ENCODE measurements at regions not wholly inside any gene's neighbourhood (a gene's known extent, or its start where the extent isn't known, plus 50 kb on each side); places are given as distances from the start of the nearest gene placed in this dataset.

DNA sequence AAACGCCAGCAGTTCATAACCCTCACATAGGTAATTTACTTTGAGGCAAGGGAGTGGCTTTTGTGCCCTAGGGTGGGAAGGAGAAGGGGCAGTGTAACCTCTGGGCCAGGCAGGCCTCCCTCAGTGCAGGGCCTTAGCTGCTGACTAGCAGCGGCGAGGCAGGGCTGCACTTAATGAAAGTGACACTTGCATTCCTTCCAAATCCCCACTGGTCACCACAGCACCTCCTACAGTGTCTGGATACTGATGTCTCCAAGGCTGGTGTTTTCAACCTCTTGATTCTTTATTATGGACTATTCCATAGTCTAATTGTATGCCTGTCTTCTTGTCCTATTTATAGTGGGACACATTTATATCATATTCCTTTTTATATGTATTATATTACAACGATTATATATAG, 152.7 kb downstream of the LY86 start (continued):
- TF ChIP-seq, protein P1, sequence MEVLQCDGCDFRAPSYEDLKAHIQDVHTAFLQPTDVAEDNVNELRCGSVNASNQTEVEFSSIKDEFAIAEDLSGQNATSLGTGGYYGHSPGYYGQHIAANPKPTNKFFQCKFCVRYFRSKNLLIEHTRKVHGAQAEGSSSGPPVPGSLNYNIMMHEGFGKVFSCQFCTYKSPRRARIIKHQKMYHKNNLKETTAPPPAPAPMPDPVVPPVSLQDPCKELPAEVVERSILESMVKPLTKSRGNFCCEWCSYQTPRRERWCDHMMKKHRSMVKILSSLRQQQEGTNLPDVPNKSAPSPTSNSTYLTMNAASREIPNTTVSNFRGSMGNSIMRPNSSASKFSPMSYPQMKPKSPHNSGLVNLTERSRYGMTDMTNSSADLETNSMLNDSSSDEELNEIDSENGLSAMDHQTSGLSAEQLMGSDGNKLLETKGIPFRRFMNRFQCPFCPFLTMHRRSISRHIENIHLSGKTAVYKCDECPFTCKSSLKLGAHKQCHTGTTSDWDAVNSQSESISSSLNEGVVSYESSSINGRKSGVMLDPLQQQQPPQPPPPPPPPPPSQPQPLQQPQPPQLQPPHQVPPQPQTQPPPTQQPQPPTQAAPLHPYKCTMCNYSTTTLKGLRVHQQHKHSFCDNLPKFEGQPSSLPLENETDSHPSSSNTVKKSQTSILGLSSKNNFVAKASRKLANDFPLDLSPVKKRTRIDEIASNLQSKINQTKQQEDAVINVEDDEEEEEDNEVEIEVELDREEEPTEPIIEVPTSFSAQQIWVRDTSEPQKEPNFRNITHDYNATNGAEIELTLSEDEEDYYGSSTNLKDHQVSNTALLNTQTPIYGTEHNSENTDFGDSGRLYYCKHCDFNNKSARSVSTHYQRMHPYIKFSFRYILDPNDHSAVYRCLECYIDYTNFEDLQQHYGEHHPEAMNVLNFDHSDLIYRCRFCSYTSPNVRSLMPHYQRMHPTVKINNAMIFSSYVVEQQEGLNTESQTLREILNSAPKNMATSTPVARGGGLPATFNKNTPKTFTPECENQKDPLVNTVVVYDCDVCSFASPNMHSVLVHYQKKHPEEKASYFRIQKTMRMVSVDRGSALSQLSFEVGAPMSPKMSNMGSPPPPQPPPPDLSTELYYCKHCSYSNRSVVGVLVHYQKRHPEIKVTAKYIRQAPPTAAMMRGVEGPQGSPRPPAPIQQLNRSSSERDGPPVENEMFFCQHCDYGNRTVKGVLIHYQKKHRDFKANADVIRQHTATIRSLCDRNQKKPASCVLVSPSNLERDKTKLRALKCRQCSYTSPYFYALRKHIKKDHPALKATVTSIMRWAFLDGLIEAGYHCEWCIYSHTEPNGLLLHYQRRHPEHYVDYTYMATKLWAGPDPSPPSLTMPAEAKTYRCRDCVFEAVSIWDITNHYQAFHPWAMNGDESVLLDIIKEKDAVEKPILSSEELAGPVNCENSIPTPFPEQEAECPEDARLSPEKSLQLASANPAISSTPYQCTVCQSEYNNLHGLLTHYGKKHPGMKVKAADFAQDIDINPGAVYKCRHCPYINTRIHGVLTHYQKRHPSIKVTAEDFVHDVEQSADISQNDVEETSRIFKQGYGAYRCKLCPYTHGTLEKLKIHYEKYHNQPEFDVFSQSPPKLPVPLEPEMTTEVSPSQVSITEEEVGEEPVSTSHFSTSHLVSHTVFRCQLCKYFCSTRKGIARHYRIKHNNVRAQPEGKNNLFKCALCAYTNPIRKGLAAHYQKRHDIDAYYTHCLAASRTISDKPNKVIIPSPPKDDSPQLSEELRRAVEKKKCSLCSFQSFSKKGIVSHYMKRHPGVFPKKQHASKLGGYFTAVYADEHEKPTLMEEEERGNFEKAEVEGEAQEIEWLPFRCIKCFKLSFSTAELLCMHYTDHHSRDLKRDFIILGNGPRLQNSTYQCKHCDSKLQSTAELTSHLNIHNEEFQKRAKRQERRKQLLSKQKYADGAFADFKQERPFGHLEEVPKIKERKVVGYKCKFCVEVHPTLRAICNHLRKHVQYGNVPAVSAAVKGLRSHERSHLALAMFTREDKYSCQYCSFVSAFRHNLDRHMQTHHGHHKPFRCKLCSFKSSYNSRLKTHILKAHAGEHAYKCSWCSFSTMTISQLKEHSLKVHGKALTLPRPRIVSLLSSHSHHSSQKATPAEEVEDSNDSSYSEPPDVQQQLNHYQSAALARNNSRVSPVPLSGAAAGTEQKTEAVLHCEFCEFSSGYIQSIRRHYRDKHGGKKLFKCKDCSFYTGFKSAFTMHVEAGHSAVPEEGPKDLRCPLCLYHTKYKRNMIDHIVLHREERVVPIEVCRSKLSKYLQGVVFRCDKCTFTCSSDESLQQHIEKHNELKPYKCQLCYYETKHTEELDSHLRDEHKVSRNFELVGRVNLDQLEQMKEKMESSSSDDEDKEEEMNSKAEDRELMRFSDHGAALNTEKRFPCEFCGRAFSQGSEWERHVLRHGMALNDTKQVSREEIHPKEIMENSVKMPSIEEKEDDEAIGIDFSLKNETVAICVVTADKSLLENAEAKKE (CRISPR knock-in tag; IDR thresholded peaks at IDR 0.05) = no peak

DNA sequence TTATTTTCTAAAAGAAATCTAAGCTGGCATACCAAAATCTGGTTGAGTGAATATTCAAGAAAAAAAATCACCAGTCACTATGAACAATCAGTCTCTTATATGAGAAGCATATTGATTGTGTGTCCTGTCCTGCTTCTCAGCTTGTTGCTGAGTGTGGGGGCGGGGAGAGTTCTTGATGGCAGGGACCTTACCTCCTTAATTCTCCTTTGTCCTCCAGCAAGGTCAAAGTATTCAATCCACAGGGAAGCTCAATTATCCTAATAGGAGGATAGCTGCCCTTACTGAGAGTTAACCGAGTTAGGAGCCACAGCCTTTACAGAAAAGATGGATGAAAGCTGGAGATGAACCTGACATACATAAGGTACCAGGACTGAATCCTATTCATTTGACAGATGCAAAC, 154.0 kb downstream of the LY86 start:
- Histone ChIP-seq H3K27ac (ENCODE audit: low read depth) (no peak overlapping the region), H3K4me3 (no peak overlapping the region), H3K36me3 (ENCODE audit: insufficient read depth) (no peaks in the 10 kb centered on the region), H3K27me3 (ENCODE audit: insufficient read depth) (no peaks in the 10 kb centered on the region), H3K79me2 (replicated peaks; ENCODE audit: insufficient read depth) (no peaks in the 10 kb centered on the region), H4K20me1 (replicated peaks; ENCODE audit: insufficient read depth) (no peaks in the 10 kb centered on the region), H3K4me2 (no peak overlapping the region), H3F3A (replicated peaks; ENCODE audit: low read depth) (no peaks in the 10 kb centered on the region), H3K4me1 (ENCODE audit: insufficient read depth) (peaks cover 11% of the 10 kb centered on the region; the same call in 1 of the 2 replicates), H3K9me2 (ENCODE audit: insufficient read depth) (no peaks in the 10 kb centered on the region), H2AFZ (no peak overlapping the region)
- ATAC-seq (peak; percentile 58), DNase-seq (ENCODE audit: low spot score) (no peak)
- H3K36me3 Mint-ChIP-seq (ENCODE audit: low read depth) = no peaks in the 10 kb centered on the region
- H3K27me3 Mint-ChIP-seq (ENCODE audit: insufficient read depth, low read depth, poor library complexity) = peaks cover 6% of the 10 kb centered on the region
- H3K4me3 Mint-ChIP-seq = no peak overlapping the region
- H3K9me3 Mint-ChIP-seq = peaks cover 6% of the 10 kb centered on the region
- H3K4me1 Mint-ChIP-seq = peaks cover 14% of the 10 kb centered on the region
- H3K27ac Mint-ChIP-seq = no peak overlapping the region
- TF ChIP-seq, protein P1 (CRISPR knock-in tag; IDR thresholded peaks at IDR 0.05) = no peak
- no peak for TF ChIP-seq EZH2 (IDR thresholded peaks at IDR 0.05; ENCODE audit: low read depth, unreplicated experiment)
- no peak for TF ChIP-seq STAT1 (IDR thresholded peaks at IDR 0.05; ENCODE audit: unreplicated experiment)
- TF ChIP-seq EZH2phosphoT487 (IDR thresholded peaks at IDR 0.05; ENCODE audit: unreplicated experiment) = no peak
- TF ChIP-seq ZNF331 (CRISPR knock-in tag; IDR thresholded peaks at IDR 0.05; ENCODE audit: low read depth) = no peak
- no peak for TF ChIP-seq CREB1 (CRISPR knock-in tag; IDR thresholded peaks at IDR 0.05; ENCODE audit: low read depth)
- TF ChIP-seq NANOG (IDR thresholded peaks at IDR 0.05; ENCODE audit: borderline replicate concordance) = no peak
